ENCODE measurements at regions not wholly inside any gene's neighbourhood (a gene's known extent, or its start where the extent isn't known, plus 50 kb on each side); places are given as distances from the start of the nearest gene placed in this dataset.
"Not testable (repeated sequence)": the region's sequence is repeated elsewhere in the genome, so short reads cannot be mapped to it uniquely, and the experiment has no call there.

- no peak for DNase-seq
These were observed 241.6 kb downstream of the CDK5RAP2 start for GRCh38 chr9:120338340-120338739.

- no peak for DNase-seq
These were observed 242.8 kb downstream of the CDK5RAP2 start for GRCh38 chr9:120337131-120337530.

DNA sequence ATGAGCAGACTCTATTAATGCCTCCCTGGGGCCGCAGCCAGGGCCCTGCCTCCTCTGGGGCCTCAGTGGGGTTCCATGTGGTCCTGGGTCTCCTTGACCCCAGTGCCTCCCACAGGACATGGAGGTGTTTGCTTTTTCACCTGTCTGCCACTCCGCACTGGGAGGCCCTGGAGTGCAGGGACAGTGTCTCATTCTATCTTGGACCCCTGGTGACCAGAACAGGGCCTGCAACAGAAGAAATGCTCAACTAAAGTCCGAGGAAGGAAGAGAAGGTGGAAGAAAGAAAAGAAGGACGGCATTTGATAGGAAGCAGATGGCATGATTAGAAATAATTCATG is 243.2 kb downstream of the CDK5RAP2 start:
- DNase-seq, result no peak

GRCh38 chr9:120336021-120336752 is 243.8 kb downstream of the CDK5RAP2 start:
- no peak for DNase-seq

GRCh38 chr9:120331913-120332312 is 248.1 kb downstream of the CDK5RAP2 start:
- DNase-seq, result no peak

DNA sequence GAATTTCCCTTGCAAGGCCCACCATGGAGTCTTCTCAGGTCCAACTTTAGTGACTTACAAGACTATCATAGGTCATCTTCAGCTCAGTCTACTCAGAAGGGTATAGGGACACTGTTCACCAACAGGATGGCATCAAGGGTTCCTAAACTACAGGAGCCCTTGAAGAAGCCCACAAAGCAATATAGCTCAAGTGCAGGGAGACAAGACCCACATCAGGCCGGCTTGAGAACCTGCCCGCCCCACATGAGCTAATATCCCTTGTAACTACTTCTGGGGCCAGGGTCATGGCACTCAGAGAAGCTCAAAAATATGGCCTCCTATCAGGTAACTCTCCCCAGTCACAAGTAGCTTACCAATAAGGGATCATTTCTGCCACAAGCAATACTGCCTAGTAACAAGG is 249.9 kb downstream of the CDK5RAP2 start:
- DNase-seq, result no peak

DNA sequence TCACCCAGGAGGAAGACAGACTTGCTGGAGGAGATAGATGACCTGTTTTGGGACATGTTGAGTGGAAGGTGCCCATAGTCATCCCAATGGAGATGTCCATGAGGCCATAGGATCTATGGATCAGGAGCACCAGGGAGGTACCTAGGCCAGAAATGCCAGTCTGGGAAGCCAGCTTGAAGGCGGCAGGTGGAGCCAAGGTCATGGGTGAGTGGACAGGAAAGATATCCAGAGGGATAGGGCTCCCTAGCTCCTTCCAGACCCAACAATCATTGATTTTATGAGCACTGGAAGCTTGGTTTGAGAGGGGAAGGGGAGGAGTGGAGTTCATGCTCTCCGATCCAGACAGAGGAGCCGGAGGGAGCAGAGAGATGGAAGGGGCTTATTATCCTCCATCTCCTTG is 252.6 kb downstream of the CDK5RAP2 start:
- no peak for DNase-seq

- no peak for DNase-seq
These were observed 253.8 kb downstream of the CDK5RAP2 start for GRCh38 chr9:120326049-120326693.

DNA sequence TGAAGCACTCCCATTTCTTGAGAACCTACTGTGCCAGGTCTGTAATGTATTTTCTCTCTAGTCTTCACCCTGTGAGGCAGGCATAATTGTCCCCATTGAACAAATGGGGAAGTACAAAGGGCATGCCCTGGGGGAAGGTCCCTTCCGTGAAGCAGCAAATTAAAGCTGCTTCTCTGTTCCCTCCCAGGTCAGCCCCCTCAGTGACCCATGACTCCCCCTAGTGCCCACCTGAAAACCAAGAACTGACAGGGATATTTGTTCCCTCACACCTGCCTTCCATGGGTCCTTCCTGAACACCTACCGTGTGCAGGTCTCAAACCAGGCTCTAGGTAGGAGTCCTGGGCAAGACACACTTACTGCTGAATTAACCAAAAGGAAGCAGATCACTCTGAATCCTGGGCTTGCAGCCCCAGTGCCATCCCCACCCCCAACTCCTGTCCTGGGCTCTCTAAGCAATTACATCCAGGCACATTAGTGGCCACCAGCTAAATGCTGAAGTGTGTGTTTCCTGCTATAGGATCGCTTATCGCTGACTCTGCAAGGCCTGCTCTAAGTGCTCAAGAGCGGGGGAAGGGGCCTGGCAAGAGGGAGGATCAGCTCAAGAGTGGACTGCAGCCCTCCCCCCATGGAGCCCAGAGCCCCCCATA is 254.8 kb downstream of the CDK5RAP2 start:
- peak in 1 of 2 experiments; percentile 8 for DNase-seq

- DNase-seq, result no peak
These were observed 255.5 kb downstream of the CDK5RAP2 start for GRCh38 chr9:120324461-120324860.

DNA sequence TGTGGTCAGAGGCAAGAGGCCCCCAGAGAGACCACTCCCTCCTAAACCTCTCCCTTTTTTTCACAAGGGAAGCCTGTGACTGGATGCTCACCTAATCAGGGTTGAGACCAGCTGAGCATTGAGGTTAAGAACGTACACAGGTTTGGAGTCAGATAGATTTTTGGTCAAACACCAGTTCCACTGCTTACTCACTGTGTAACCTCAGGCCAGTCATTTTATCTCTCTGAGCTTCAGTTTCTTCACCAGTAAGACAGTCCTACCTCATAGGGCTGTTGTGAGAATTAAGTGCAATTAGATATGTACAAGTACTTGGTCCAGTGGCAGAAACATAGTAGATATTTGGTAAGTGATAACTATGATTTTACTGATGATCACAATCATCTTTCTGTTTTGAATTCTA is 256.8 kb downstream of the CDK5RAP2 start:
- no peak for DNase-seq

GRCh38 chr9:120319452-120319851 is 260.5 kb downstream of the CDK5RAP2 start:
- DNase-seq, result no peak

- DNase-seq, result no peak
These were observed 264.8 kb downstream of the CDK5RAP2 start for GRCh38 chr9:120315154-120315553.

DNA sequence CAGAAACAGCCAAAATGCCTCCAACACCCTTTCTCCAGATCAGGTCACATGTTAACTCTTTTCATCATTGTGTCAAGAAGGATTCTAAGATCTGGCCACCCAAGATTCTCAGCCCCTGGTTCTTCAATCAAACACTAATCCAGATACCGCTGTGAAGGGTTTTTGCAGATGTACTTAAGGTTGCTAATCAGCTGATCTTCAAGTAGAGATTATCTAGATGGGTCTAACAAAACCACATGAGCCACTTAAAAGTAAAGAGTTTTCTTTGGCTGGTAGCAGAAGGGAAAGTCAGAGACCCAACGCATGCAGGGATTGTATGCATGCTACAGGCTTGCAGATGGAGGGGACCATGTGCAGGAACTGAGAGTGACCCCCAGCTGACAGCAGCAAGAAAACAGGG is 267.9 kb downstream of the CDK5RAP2 start:
- DNase-seq, result no peak

- DNase-seq, result no peak
These were observed 269.9 kb downstream of the CDK5RAP2 start for GRCh38 chr9:120310035-120310434.

GRCh38 chr9:120308495-120308894 is 271.5 kb downstream of the CDK5RAP2 start:
- DNase-seq, result no peak

GRCh38 chr9:120307599-120307998 is 272.4 kb downstream of the CDK5RAP2 start:
- no peak for DNase-seq

DNA sequence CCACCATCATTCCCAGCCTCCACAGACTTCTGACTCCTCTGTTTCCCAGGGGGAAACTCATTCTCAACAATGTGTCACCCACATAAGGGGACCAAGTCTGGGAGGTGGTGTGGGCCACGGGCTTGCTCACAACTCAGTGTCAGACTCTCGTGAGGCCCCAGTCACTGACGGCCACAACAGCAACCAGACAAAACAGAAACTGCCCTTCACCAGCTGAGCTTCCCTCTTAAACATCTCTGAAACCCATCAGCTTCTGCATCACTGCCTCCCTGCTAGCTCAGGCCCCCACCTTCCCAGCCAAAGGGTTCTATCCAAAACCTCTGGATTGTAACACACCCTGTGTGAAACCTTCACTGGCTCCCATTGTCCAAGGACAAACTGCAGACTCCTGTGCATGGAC is 273.4 kb downstream of the CDK5RAP2 start:
- DNase-seq, result no peak

GRCh38 chr9:120306088-120306487 is 273.9 kb downstream of the CDK5RAP2 start:
- no peak for DNase-seq

- DNase-seq, result not testable (repeated sequence)
These were observed 275.1 kb downstream of the CDK5RAP2 start for GRCh38 chr9:120304896-120305295.

- DNase-seq, result no peak
These were observed 276.4 kb downstream of the CDK5RAP2 start for GRCh38 chr9:120303519-120303918.

DNA sequence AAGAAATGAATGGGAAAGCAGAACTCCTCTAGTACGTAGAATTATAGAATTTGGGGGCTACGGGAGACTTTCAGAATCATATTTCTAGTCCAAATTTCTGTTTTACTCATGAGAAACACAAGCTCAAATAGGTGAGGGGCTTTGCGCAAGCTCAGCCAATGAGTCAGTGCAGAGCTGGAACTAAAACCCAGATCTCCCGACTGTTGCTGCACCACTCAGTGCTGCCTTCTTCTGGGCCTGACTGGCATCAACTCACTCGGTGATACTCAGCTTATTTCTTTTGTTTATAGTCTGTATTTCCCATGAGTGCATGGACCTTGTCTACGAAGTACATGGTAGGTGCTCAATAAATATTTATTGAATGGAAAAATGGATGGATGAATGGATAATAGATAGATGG is 280.2 kb downstream of the CDK5RAP2 start:
- DNase-seq, result no peak

DNA sequence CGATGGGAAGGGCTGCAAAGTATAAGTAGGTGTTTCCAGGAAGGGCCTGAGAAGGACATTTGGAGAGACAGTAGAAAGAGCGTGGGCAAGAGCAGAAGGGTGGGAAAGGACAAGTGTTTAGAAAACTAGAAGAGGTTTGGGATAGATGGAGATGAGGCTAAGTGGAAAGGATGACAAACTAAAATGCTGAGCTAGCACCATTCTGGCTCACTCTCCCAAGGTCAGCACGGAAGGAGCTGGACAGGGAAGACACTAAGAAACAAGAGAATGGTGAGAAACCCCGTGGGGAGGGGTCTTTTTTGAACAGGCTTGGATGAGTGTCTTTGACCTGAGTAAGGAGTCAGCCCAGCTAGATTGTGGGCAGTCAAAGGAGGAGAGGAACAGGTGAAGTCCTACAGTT is 286.0 kb downstream of the CDK5RAP2 start:
- DNase-seq, result no peak

GRCh38 chr9:120292606-120293005 is 287.4 kb downstream of the CDK5RAP2 start:
- no peak for DNase-seq

Measured in NCI-H526 (cell line).